NCI-H69 (cell line): ENCODE measurements at regions not wholly inside any gene's neighbourhood (a gene's known extent, or its start where the extent isn't known, plus 50 kb on each side); places are given as distances from the start of the nearest gene placed in this dataset.
A peak's percentile ranks its signal among the peaks of the same experiment; 100 is the strongest.

ENCODE experiments used
- DNase-seq: peaks from one replicate; lab custom pipeline; 2025; lab: John Stamatoyannopoulos, UW

GRCh38 chr3:118556983-118557382, 477.7 kb downstream of the IGSF11 start:
- no peak for DNase-seq

- no peak for DNase-seq
These were observed 477.1 kb downstream of the IGSF11 start for GRCh38 chr3:118557513-118557912.

- DNase-seq: no peak
These were observed 475.4 kb downstream of the IGSF11 start for GRCh38 chr3:118559286-118559685.

GRCh38 chr3:118564800-118565199, 469.8 kb downstream of the IGSF11 start:
- no peak for DNase-seq

GRCh38 chr3:118573912-118574311, 460.7 kb downstream of the IGSF11 start:
- DNase-seq: no peak

GRCh38 chr3:118577055-118577777, 457.4 kb downstream of the IGSF11 start:
- no peak for DNase-seq

GRCh38 chr3:118578559-118578958, 456.1 kb downstream of the IGSF11 start:
- no peak for DNase-seq

- no peak for DNase-seq
These were observed 447.5 kb downstream of the IGSF11 start for GRCh38 chr3:118587037-118587741.

GRCh38 chr3:118587847-118588246, 446.8 kb downstream of the IGSF11 start:
- no peak for DNase-seq

- no peak for DNase-seq
These were observed 441.4 kb downstream of the IGSF11 start for GRCh38 chr3:118593277-118593670.

GRCh38 chr3:118597184-118597583, 437.5 kb downstream of the IGSF11 start:
- DNase-seq: no peak

GRCh38 chr3:118607915-118608820, 426.5 kb downstream of the IGSF11 start:
- no peak for DNase-seq

- no peak for DNase-seq
These were observed 416.2 kb downstream of the IGSF11 start for GRCh38 chr3:118618247-118619040.

GRCh38 chr3:118626453-118626852, 408.2 kb downstream of the IGSF11 start:
- DNase-seq: no peak

GRCh38 chr3:118628704-118629341, 405.8 kb downstream of the IGSF11 start:
- DNase-seq: peak; percentile 22

GRCh38 chr3:118629821-118630220, 404.8 kb downstream of the IGSF11 start:
- no peak for DNase-seq

GRCh38 chr3:118635711-118636110, 398.9 kb downstream of the IGSF11 start:
- DNase-seq: no peak

GRCh38 chr3:118636841-118637240, 397.8 kb downstream of the IGSF11 start:
- DNase-seq: no peak

- DNase-seq: no peak
These were observed 396.8 kb downstream of the IGSF11 start for GRCh38 chr3:118637846-118638245.

GRCh38 chr3:118641608-118642007, 393.0 kb downstream of the IGSF11 start:
- peak; percentile 2 for DNase-seq

- no peak for DNase-seq
These were observed 363.5 kb downstream of the IGSF11 start for GRCh38 chr3:118671192-118671591.
